Spleen (tissue), 11 donors: ENCODE measurements at regions not wholly inside any gene's neighbourhood (a gene's known extent, or its start where the extent isn't known, plus 50 kb on each side); places are given as distances from the start of the nearest gene placed in this dataset.

ENCODE experiments used
- DNase-seq: peaks from one replicate; pipeline ENCODE4 v3.0.0-alpha.2; 2020
- H3K27ac ChIP-seq, 8 donors: fragments of 200-600 bp; sonication (generic) in 7 of 8; 1 replicate in 4 of 8; 2 replicates in 4 of 8; pipeline versions ENCODE4 v1.5.0 to v1.8.0; 2016 to 2021; ENCODE audit warnings: inconsistent platforms in 4 of 8, mild to moderate bottlenecking in 4 of 8, moderate library complexity in 1 of 8
- H3K27me3 ChIP-seq, 7 donors: fragments of 200-600 bp; sonication (generic) in 6 of 7; replicated peaks in 1 of 7; 1 replicate in 4 of 7; 2 replicates in 3 of 7; pipeline versions ENCODE4 v1.5.0 to v1.8.0; 2016 to 2021; ENCODE audit warnings: inconsistent platforms in 3 of 7, mild to moderate bottlenecking in 1 of 7
- H3K36me3 ChIP-seq, 6 donors: fragments of 200-600 bp; sonication (generic) in 5 of 6; 1 replicate in 4 of 6; 2 replicates in 2 of 6; pipeline versions ENCODE4 v1.5.0 to v1.8.0; 2016 to 2021; ENCODE audit warnings: inconsistent platforms in 2 of 6
- H3K4me1 ChIP-seq, 6 donors: fragments of 200-600 bp; sonication (generic) in 5 of 6; 1 replicate in 3 of 6; 2 replicates in 3 of 6; pipeline versions ENCODE4 v1.5.0 to v1.8.0; 2016 to 2021; ENCODE audit warnings: inconsistent platforms in 3 of 6
- H3K4me3 ChIP-seq, 8 donors: fragments of 200-600 bp; sonication (generic) in 7 of 8; 1 replicate in 4 of 8; 2 replicates in 4 of 8; pipeline versions ENCODE4 v1.5.0 to v1.8.0; 2016 to 2021; ENCODE audit warnings: inconsistent platforms in 4 of 8, mild to moderate bottlenecking in 4 of 8, moderate library complexity in 2 of 8
- H3K9me3 ChIP-seq, 8 donors: fragments of 200-600 bp; sonication (generic) in 7 of 8; 1 replicate in 4 of 8; 2 replicates in 4 of 8; pipeline versions ENCODE4 v1.5.0 to v1.8.0; 2016 to 2021; ENCODE audit warnings: inconsistent platforms in 4 of 8
- CTCF ChIP-seq, 11 experiments: fragments of 200-600 bp in 7 of 11; fragments of 450-650 bp in 4 of 11; sonication (generic) in 4 of 11; IDR thresholded peaks in 8 of 11; conservative IDR thresholded peaks in 3 of 11; 1 replicate in 7 of 11; 2 replicates in 4 of 11; pipeline versions ENCODE4 v1.4.0 to v1.8.0; 2016 to 2021; ENCODE audit warnings: antibody characterized with exemption in 11 of 11, inconsistent platforms in 4 of 11, mild to moderate bottlenecking in 1 of 11
- POLR2A ChIP-seq, 3 donors: fragments of 450-650 bp; IDR thresholded peaks; one replicate each; pipeline ENCODE4 v1.5.1; 2017; ENCODE audit warnings: antibody characterized with exemption in 3 of 3, mild to moderate bottlenecking in 1 of 3
- POLR2AphosphoS5 ChIP-seq, 3 donors: sonication (generic); formaldehyde crosslinking; IDR thresholded peaks; one replicate each; pipeline ENCODE4 v1.5.1; 2017; ENCODE audit warnings: antibody characterized with exemption in 3 of 3
- WGBS, 5 donors: extraction: QIAGEN DNeasy Blood & Tissue Kit in 3 of 5; methylation state at CpG; one replicate each; pipeline versions ENCODE4 v1.1.5 to v1.1.7; 2013 to 2018; 5-methylcytosine and 5-hydroxymethylcytosine counted together
- intact Hi-C: fragments of 100-400 bp; cut with DNase I; formaldehyde crosslinking; loops from one replicate; pipeline ENCODE4 v1.15.0; 2023; ENCODE audit warnings: low total_unique reads
- donor health status: healthy with polysubstance abuse.
- donor health status: DM: no; HTN: no; CAD: no; lungs with moderate emphysema.
- donor health status: DM: no; HTN: no; CAD: no.
- donor health status: Bipolar disorder and iron deficiency.
- donor health status: healthy.
- donor health status: DM: no; HTN: no; CAD: no.
- donor health status: DM: yes; HTN: yes; CAD: no.

- 78 to 92% (median 85%) methylated on average over 5 of the region's 5 CpGs for WGBS, 5 donors
- Histone ChIP-seq H3K4me1 (no peaks in the 10 kb centered on the region), H3K4me3 (no peak overlapping the region), H3K36me3 (no peaks in the 10 kb centered on the region), H3K9me3 (peaks cover 0 to 64% (median 31%) of the 10 kb centered on the region in 8 donors), H3K27ac (no peak overlapping the region), H3K27me3 (no peaks in the 10 kb centered on the region)
- intact Hi-C loops, result no loop called here
- no peak for DNase-seq
- TF ChIP-seq CTCF (IDR thresholded peaks at IDR 0.05 in 8 of 11, conservative IDR thresholded peaks at IDR 0.05 in 3 of 11) (no peak), POLR2A (IDR thresholded peaks at IDR 0.05) (no peak), POLR2AphosphoS5 (IDR thresholded peaks at IDR 0.05) (no peak)
Measured at GRCh38 chr2:5150871-5151270, 541.3 kb upstream of the SOX11 start.

GRCh38 chr2:5164776-5165525 is 527.2 kb upstream of the SOX11 start:
- Histone ChIP-seq H3K4me1 (no peaks in the 10 kb centered on the region), H3K36me3 (no peaks in the 10 kb centered on the region), H3K4me3 (no peak overlapping the region), H3K27ac (no peak overlapping the region), H3K27me3 (no peaks in the 10 kb centered on the region), H3K9me3 (peaks cover 0 to 31% (median 13%) of the 10 kb centered on the region in 8 donors)
- intact Hi-C loops, result no loop called here
- 41 to 66% (median 58%) methylated on average over 3 of the region's 3 CpGs for WGBS, 5 donors
- TF ChIP-seq POLR2A (IDR thresholded peaks at IDR 0.05) (no peak), POLR2AphosphoS5 (IDR thresholded peaks at IDR 0.05) (no peak), CTCF (IDR thresholded peaks at IDR 0.05 in 8 of 11, conservative IDR thresholded peaks at IDR 0.05 in 3 of 11) (no peak)
- DNase-seq, result no peak

GRCh38 chr2:5172923-5173322 is 519.3 kb upstream of the SOX11 start:
- intact Hi-C loops, result no loop called here
- Histone ChIP-seq H3K27ac (no peak overlapping the region), H3K4me3 (no peak overlapping the region), H3K36me3 (no peaks in the 10 kb centered on the region), H3K4me1 (no peaks in the 10 kb centered on the region), H3K27me3 (no peaks in the 10 kb centered on the region), H3K9me3 (peaks cover 0 to 11% (median 0%) of the 10 kb centered on the region in 8 donors)
- WGBS, 5 donors, result 67 to 80% (median 72%) methylated on average over 2 of the region's 2 CpGs
- TF ChIP-seq POLR2AphosphoS5 (IDR thresholded peaks at IDR 0.05) (no peak), POLR2A (IDR thresholded peaks at IDR 0.05) (no peak), CTCF (IDR thresholded peaks at IDR 0.05 in 8 of 11, conservative IDR thresholded peaks at IDR 0.05 in 3 of 11) (no peak)
- DNase-seq, result no peak

GRCh38 chr2:5173876-5174535 is 518.2 kb upstream of the SOX11 start:
- Histone ChIP-seq H3K27me3 (no peaks in the 10 kb centered on the region), H3K9me3 (peaks cover 0 to 9% (median 0%) of the 10 kb centered on the region in 8 donors), H3K4me1 (no peaks in the 10 kb centered on the region), H3K27ac (no peak overlapping the region), H3K36me3 (no peaks in the 10 kb centered on the region), H3K4me3 (no peak overlapping the region)
- WGBS, 5 donors, result 65 to 90% (median 80%) methylated on average over 2 of the region's 2 CpGs
- intact Hi-C loops, result no loop called here
- TF ChIP-seq CTCF (IDR thresholded peaks at IDR 0.05 in 8 of 11, conservative IDR thresholded peaks at IDR 0.05 in 3 of 11) (no peak), POLR2AphosphoS5 (IDR thresholded peaks at IDR 0.05) (no peak), POLR2A (IDR thresholded peaks at IDR 0.05) (no peak)
- no peak for DNase-seq
